Sigmoid colon (tissue), 6 donors: ENCODE measurements at regions not wholly inside any gene's neighbourhood (a gene's known extent, or its start where the extent isn't known, plus 50 kb on each side); places are given as distances from the start of the nearest gene placed in this dataset.
"Not testable (repeated sequence)": the region's sequence is repeated elsewhere in the genome, so short reads cannot be mapped to it uniquely, and the experiment has no call there.

Experiments
- DNase-seq: peaks from one replicate; pipeline ENCODE4 v3.0.0-alpha.2; 2019
- H3K27ac ChIP-seq, 4 donors: fragments of 200-600 bp; sonication (generic); one replicate each; pipeline ENCODE4 v1.5.1; 2016 to 2019; ENCODE audit warnings: mild to moderate bottlenecking in 1 of 4
- H3K27me3 ChIP-seq, 3 donors: fragments of 200-600 bp; sonication (generic); one replicate each; pipeline ENCODE4 v1.5.1; 2019; ENCODE audit warnings: mild to moderate bottlenecking in 1 of 3
- H3K36me3 ChIP-seq, 4 donors: fragments of 200-600 bp; sonication (generic); one replicate each; pipeline ENCODE4 v1.5.1; 2016 to 2019
- H3K4me1 ChIP-seq, 4 donors: fragments of 200-600 bp; sonication (generic); one replicate each; pipeline ENCODE4 v1.5.1; 2017 to 2019
- H3K4me3 ChIP-seq, 4 donors: fragments of 200-600 bp; sonication (generic); one replicate each; pipeline ENCODE4 v1.5.1; 2017 to 2019; ENCODE audit warnings: mild to moderate bottlenecking in 2 of 4, moderate library complexity in 1 of 4
- H3K9me3 ChIP-seq, 4 donors: fragments of 200-600 bp in 3 of 4; sonication (generic) in 3 of 4; one replicate each; pipeline versions ENCODE4 v1.5.1 to v1.6.1; 2013 to 2019
- POLR2AphosphoS5 ChIP-seq, 4 donors: sonication (generic); formaldehyde crosslinking; IDR thresholded peaks; one replicate each; pipeline ENCODE4 v1.6.1; 2017; ENCODE audit warnings: antibody characterized with exemption in 4 of 4
- WGBS, 2 donors: extraction: QIAGEN DNeasy Blood & Tissue Kit; methylation state at CpG; one replicate each; pipeline ENCODE4 v1.1.7; 2013; 5-methylcytosine and 5-hydroxymethylcytosine counted together
- intact Hi-C: fragments of 100-400 bp; cut with DNase I; formaldehyde crosslinking; loops from one replicate; pipeline ENCODE4 v1.15.1; 2023
- small RNA-seq, 3 donors: library from RNA; depleted of rRNA; stranded (forward); fragments of <200 nt; gene quantifications; one replicate each; pipeline ENCODE3, GENCODE V24; 2016
- donor health status: healthy with polysubstance abuse.
- donor health status: healthy.

DNA sequence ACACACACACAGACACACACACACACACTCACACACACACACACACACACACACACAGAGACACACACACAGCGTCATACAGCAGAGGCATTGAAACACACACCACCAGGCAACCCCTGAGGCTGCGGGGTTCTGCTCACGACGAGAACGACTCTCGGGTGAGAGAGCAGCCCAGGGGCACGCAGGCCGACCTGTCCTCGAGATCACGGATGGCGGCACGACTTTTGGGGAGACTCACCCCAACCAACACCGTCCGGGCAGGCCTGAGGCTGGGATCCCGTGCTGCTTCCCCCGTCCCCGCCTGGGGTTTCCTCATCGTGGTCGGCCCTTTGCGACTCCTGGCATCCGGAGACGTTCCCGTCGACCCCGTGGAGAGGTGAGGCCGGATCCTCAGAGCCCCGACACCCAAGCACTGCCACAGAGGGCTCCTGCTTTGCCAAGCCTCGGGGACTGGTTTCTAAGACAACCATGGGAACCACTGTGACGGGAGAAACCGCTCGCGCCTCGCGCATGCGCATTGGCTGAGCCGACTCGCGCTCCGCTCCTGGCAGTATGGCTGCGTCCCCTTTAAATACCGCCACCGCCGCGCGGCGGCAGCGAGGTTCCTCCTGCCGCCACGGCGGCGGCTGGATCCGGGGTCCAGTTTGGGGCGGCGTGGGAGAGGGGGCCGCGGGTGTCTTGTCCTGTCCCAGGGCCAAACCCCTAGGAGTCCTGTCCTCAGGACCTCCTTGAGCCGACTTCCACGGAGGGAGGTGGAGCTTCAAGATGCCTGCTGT lies 132.3 kb upstream of the ANKRD20A1 start:
- 3 to 21% methylated on average over 24 to 36 of the region's 58 CpGs for WGBS, 2 donors
- DNase-seq, result peak; percentile 52
- H3K27me3 ChIP-seq, H3K36me3 ChIP-seq, H3K4me1 ChIP-seq, H3K9me3 ChIP-seq, intact Hi-C loops: not testable (repeated sequence)
- TF ChIP-seq POLR2AphosphoS5 (IDR thresholded peaks at IDR 0.05), result peak in 1 of 4 donors; percentile 19
- peak overlapping the region; percentile 57 to 75 (median 60) for H3K27ac ChIP-seq
- peak overlapping the region; percentile 30 to 46 (median 36) for H3K4me3 ChIP-seq

DNA sequence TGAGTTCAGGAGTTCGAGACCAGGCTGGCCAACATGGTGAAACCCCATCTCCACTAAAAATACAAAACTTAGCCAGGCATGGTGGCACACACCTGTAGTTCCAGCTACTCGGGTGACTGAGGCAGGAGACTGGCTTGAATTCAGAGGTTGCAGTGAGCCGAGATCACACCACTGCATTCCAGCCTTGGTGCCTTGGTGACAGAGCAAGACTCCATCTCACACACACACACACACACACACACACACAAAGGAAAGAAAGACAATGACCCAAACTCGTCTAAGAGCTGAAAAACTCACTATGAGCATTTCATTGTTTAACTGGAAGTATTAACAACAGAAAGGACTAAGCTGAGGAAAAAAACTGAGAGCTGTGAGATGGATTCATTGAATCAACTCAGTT lies 95.6 kb upstream of the ANKRD20A1 start:
- intact Hi-C loops, result not testable (repeated sequence)
- 62 to 71% methylated on average over 2 of the region's 4 CpGs for WGBS, 2 donors

DNA sequence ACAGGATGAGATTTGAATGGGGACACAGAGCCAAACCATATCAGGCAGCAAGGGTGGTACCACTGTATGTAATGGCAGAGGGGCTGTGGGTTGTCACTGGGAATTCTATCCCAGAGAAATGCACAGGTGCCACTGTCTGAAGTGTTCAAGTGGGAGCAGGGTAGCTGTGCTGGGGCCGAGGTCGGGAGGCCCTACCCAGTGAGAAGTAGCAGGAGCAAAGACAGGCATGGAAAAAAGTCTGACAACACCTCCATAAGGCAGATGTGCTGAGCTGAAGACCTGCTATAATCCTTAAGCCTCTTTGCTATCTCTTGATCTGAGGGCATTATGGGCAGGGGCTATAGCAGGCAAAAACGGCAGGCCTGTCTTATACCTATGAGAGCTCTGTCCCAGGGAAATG lies 86.9 kb upstream of the ANKRD20A1 start:
- DNase-seq, H3K4me3 ChIP-seq, H3K27ac ChIP-seq, H3K36me3 ChIP-seq, H3K4me1 ChIP-seq, H3K9me3 ChIP-seq, H3K27me3 ChIP-seq, intact Hi-C loops: not testable (repeated sequence)
- 79 to 95% methylated on average over 2 of the region's 3 CpGs for WGBS, 2 donors

More for the DNA sequence above, 95.6 kb upstream of the ANKRD20A1 start:
- not testable (repeated sequence) for H3K4me3 ChIP-seq, H3K27ac ChIP-seq, H3K36me3 ChIP-seq, DNase-seq, H3K4me1 ChIP-seq, H3K27me3 ChIP-seq, H3K9me3 ChIP-seq

DNA sequence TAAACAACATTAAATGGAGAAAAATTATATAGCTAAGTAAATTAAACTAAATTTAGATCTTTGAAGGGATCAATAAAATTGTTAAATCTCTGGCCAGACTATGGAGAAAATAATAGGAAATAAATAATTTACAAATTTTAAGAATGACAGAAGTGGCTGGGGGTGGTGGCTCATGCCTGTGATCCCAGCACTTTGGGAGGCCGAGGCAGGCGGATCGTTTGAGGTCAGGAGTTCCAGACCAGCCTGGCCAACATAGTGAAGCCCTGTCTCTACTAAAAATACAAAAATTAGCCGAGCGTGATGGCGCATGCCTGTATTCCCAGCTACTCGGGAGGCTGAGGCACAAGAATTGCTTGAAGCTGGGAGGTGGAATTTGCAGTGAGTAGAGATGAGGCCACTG lies 58.6 kb upstream of the ANKRD20A1 start:
- H3K9me3 ChIP-seq, H3K4me1 ChIP-seq, H3K27me3 ChIP-seq, H3K27ac ChIP-seq, H3K36me3 ChIP-seq, intact Hi-C loops, H3K4me3 ChIP-seq: not testable (repeated sequence)
- WGBS, 2 donors, result 88% methylated on average over 3 of the region's 7 CpGs
- peak; percentile 51 for DNase-seq

Small RNA genes in the stretch of these regions (small RNA-seq; reads per million reads assigned to genes)
- 0 reads per million in 3 donors for gene AL627230.1
- gene AL627230.3, result 0 reads per million in 3 donors
- 0 reads per million in 3 donors for gene AL627230.5
- gene AL627230.6, result 0 reads per million in 3 donors
- 0 reads per million in 3 donors for gene AL627230.8
- gene FAM27B, result 0 reads per million in 3 donors
- 0 reads per million in 3 donors for gene RF00156
- 0 reads per million in 3 donors for gene RN7SL787P
